K562 (cell line): ENCODE measurements at regions not wholly inside any gene's neighbourhood (a gene's known extent, or its start where the extent isn't known, plus 50 kb on each side); places are given as distances from the start of the nearest gene placed in this dataset.

Experiments
- ARNT ChIP-seq, 2 experiments: fragments of 450-650 bp; IDR thresholded peaks; 2 replicates each; pipeline ENCODE4 v1.6.1; 2016; ENCODE audit warnings: mild to moderate bottlenecking in 1 of 2
- DIDO1 ChIP-seq: fragments of 450-650 bp; IDR thresholded peaks from 2 replicates; pipeline ENCODE4 v1.6.1; 2016; ENCODE audit warnings: low read depth, missing biosample characterization, missing genetic modification characterization
- ETV6 ChIP-seq, 3 experiments: fragments of 150-350 bp in 1 of 3; sonication (generic) in 1 of 3; formaldehyde crosslinking in 1 of 3; IDR thresholded peaks; 2 replicates each; pipeline versions ENCODE4 v1.6.1 to v1.8.0; 2014 to 2022; ENCODE audit warnings: borderline replicate concordance in 2 of 3, low read depth in 2 of 3, antibody characterized with exemption in 1 of 3, low read length in 1 of 3, mild to moderate bottlenecking in 1 of 3, missing genetic modification reagents in 1 of 3
- FOXM1 ChIP-seq, 2 experiments: fragments of 450-650 bp in 1 of 2; sonication (generic) in 1 of 2; formaldehyde crosslinking in 1 of 2; IDR thresholded peaks; 2 replicates each; pipeline versions ENCODE4 v1.6.1 to v1.9.0; 2017 to 2022; ENCODE audit warnings: low read depth in 2 of 2, mild to moderate bottlenecking in 2 of 2, missing genetic modification reagents in 1 of 2, moderate library complexity in 1 of 2
- JUNB ChIP-seq: fragments of 450-650 bp; formaldehyde crosslinking; conservative IDR thresholded peaks from 2 replicates; pipeline ENCODE4 v1.4.0; 2020; ENCODE audit warnings: mild to moderate bottlenecking
- JUND ChIP-seq, 2 experiments: IDR thresholded peaks; 2 replicates in 1 of 2; 3 replicates in 1 of 2; pipeline ENCODE4 v1.6.1; 2011; ENCODE audit warnings: borderline replicate concordance in 2 of 2, low read depth in 2 of 2, low read length in 2 of 2, improper control_type of control experiment in 1 of 2, missing biosample characterization in 1 of 2, missing genetic modification characterization in 1 of 2, missing genetic modification reagents in 1 of 2
- KLF1 ChIP-seq: fragments of 450-650 bp; IDR thresholded peaks from 2 replicates; pipeline ENCODE4 v1.6.1; 2016; ENCODE audit warnings: missing genetic modification characterization, missing compliant biosample characterization
- MAFG ChIP-seq: fragments of 450-650 bp; conservative IDR thresholded peaks from 2 replicates; pipeline ENCODE4 v1.6.1; 2016; ENCODE audit warnings: missing genetic modification characterization, missing compliant biosample characterization
- MTF1 ChIP-seq: fragments of 250-450 bp; sonication (Bioruptor Pico); IDR thresholded peaks from 2 replicates; pipeline ENCODE4 v1.9.0; 2021; ENCODE audit warnings: moderate library complexity, mild to moderate bottlenecking, inconsistent platforms, borderline replicate concordance
- OTX1 ChIP-seq: fragments of 450-650 bp; formaldehyde crosslinking; IDR thresholded peaks from 2 replicates; pipeline ENCODE4 v1.4.0; 2022; ENCODE audit warnings: mild to moderate bottlenecking
- PHB2 ChIP-seq: fragments of 450-650 bp; IDR thresholded peaks from 2 replicates; pipeline ENCODE4 v1.6.1; 2017; ENCODE audit warnings: low read depth
- SMC3 ChIP-seq: conservative IDR thresholded peaks from 2 replicates; pipeline ENCODE4 v1.6.1; 2011; ENCODE audit warnings: low read depth, low read length, improper control_type of control experiment; ENCODE audit not compliant: insufficient read depth
- ZNF184 ChIP-seq: sonication (generic); formaldehyde crosslinking; IDR thresholded peaks from 2 replicates; pipeline ENCODE4 v1.5.0; 2020; ENCODE audit warnings: missing genetic modification reagents
- ZNF707 ChIP-seq: fragments of 250-450 bp; sonication (Bioruptor Pico); conservative IDR thresholded peaks from 2 replicates; pipeline ENCODE4 v1.8.0; 2022; ENCODE audit warnings: inconsistent platforms, mild to moderate bottlenecking, moderate library complexity
- TF ChIP-seq, protein P1 (sequence below): fragments of 250-450 bp; sonication (Bioruptor Pico); IDR thresholded peaks from 2 replicates; pipeline ENCODE4 v1.4.0; 2020; ENCODE audit warnings: mild to moderate bottlenecking, moderate library complexity
- TF ChIP-seq, protein P2 (sequence below): fragments of 250-450 bp; sonication (Bioruptor Pico); IDR thresholded peaks from 2 replicates; pipeline ENCODE4 v1.5.0; 2021; ENCODE audit warnings: mild to moderate bottlenecking, moderate library complexity
- TF ChIP-seq, protein P3 (sequence below), 2 experiments: fragments of 450-650 bp; IDR thresholded peaks; 2 replicates each; pipeline ENCODE4 v1.6.1; 2018; ENCODE audit warnings: mild to moderate bottlenecking in 2 of 2, low read depth in 1 of 2; ENCODE audit not compliant: partially characterized antibody in 2 of 2

DNA sequence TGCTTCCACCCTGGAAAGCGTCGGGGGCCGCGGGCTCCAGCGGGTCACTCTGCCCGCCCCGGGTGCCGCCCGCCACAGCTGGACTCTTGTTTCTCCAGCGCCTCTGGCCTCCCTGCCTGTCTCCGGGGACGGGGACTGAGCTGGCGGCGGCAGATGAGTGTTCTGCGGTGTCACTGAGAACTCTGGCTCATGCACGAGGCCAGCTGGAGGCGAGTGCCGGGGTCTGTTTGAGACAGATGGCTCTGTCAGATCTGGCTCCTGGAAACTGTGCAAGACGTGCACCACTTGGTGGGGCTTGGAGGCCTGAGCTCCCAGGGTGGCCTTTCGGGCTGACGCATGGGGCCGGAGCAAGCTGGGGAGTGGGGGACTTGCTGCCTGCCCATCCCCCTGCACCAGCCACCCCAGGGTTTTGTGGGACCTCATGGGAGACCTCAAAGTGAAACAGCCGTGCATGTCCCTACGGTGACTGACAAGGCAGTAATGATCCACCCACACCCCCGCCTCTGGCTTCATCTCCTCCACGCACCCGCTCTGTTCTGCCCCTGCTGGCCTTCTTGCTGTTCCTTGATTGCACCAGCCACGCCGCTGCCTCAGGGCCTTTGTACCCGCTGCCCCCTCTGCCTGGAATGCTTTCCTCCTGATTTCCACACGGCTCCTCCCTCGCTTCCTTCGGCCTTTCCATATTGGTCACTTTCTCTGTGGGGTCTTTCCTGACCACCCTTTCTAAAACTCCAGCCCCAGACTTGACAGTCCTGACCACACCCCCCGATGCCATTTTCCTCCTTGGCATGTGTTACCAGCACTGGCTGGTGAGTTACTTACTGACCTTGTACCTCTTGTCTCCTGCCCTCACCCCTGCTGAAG, 174.9 kb upstream of the CIBAR2 start (continued):
- TF ChIP-seq ETV6 (IDR thresholded peaks at IDR 0.05; ENCODE audit: borderline replicate concordance in 1 of 2, low read depth in 2 of 2, low read length in 1 of 2) (no peak), ETV6 (CRISPR knock-in tag; IDR thresholded peaks at IDR 0.05; ENCODE audit: borderline replicate concordance) (no peak), ARNT (IDR thresholded peaks at IDR 0.05) (no peak), MAFG (tag) (no peak), JUND (IDR thresholded peaks at IDR 0.05; ENCODE audit: borderline replicate concordance, low read depth, low read length) (no peak), JUND (tag; IDR thresholded peaks at IDR 0.05; ENCODE audit: borderline replicate concordance, low read depth, low read length) (no peak), KLF1 (tag) (no peak), OTX1 (no peak), JUNB (no peak), SMC3 (no peak), DIDO1 (no peak), PHB2 (no peak), ZNF184 (CRISPR knock-in tag) (no peak), MTF1 (CRISPR knock-in tag) (no peak), FOXM1 (IDR thresholded peaks at IDR 0.05; ENCODE audit: low read depth) (no peak), FOXM1 (CRISPR knock-in tag; IDR thresholded peaks at IDR 0.05; ENCODE audit: low read depth) (no peak), ZNF707 (CRISPR knock-in tag) (no peak)
- TF ChIP-seq, protein P1, sequence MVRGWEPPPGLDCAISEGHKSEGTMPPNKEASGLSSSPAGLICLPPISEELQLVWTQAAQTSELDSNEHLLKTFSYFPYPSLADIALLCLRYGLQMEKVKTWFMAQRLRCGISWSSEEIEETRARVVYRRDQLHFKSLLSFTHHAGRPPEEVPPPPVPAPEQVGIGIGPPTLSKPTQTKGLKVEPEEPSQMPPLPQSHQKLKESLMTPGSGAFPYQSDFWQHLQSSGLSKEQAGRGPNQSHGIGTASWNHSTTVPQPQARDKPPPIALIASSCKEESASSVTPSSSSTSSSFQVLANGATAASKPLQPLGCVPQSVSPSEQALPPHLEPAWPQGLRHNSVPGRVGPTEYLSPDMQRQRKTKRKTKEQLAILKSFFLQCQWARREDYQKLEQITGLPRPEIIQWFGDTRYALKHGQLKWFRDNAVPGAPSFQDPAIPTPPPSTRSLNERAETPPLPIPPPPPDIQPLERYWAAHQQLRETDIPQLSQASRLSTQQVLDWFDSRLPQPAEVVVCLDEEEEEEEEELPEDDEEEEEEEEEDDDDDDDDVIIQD (CRISPR knock-in tag), result no peak
- TF ChIP-seq, protein P2, sequence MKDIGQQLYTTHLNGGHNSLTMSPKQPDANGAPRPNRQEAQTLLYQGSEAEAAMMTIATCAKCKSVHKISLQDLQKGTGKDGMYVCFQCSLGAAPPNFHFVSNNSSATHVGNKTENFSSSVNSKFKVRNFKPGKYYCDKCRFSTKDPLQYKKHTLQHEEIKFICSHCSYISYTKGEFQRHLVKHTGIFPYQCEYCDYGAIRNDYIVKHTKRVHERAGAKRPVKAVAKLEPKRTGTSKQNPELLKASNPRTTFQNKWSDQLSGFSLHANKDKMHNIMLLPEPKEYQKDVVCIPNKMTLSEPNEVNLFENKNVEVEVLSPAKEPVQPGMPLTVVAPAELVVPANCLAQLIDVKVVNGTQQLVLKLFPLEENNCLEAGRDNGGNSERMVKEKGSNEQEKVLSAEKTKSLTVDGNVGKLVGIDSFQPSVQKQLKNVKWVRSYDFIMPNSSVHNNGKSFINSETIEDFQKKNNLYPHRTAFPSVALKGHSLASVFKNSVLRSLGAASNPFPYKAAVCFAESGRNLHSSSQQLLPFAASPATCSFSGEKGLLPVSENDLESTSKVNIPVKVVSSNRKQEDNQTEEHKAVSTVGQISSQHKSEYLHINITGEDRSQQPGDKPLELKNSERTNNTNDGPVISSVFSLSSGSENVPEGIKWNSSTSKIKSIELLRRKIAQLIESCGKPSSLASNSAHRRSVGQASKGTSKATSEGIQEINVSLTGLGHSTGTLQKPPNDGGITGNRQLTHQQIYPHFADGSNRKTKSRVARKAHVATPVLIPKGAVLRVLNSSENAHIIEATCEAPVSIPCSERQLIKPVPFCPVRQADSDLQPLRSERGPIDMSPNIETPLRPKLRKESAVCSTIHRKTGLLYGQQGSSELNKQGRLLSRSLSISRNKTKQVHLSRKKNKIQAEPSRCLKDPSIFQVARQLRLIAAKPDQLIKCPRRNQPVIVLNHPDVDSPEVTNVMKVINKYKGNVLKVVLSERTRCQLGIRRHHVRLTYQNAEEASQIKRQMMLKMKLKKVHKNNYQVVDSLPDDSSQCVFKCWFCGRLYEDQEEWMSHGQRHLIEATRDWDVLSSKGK (CRISPR knock-in tag), result no peak
- TF ChIP-seq, protein P3, sequence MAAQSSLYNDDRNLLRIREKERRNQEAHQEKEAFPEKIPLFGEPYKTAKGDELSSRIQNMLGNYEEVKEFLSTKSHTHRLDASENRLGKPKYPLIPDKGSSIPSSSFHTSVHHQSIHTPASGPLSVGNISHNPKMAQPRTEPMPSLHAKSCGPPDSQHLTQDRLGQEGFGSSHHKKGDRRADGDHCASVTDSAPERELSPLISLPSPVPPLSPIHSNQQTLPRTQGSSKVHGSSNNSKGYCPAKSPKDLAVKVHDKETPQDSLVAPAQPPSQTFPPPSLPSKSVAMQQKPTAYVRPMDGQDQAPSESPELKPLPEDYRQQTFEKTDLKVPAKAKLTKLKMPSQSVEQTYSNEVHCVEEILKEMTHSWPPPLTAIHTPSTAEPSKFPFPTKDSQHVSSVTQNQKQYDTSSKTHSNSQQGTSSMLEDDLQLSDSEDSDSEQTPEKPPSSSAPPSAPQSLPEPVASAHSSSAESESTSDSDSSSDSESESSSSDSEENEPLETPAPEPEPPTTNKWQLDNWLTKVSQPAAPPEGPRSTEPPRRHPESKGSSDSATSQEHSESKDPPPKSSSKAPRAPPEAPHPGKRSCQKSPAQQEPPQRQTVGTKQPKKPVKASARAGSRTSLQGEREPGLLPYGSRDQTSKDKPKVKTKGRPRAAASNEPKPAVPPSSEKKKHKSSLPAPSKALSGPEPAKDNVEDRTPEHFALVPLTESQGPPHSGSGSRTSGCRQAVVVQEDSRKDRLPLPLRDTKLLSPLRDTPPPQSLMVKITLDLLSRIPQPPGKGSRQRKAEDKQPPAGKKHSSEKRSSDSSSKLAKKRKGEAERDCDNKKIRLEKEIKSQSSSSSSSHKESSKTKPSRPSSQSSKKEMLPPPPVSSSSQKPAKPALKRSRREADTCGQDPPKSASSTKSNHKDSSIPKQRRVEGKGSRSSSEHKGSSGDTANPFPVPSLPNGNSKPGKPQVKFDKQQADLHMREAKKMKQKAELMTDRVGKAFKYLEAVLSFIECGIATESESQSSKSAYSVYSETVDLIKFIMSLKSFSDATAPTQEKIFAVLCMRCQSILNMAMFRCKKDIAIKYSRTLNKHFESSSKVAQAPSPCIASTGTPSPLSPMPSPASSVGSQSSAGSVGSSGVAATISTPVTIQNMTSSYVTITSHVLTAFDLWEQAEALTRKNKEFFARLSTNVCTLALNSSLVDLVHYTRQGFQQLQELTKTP (IDR thresholded peaks at IDR 0.05; ENCODE audit: low read depth in 1 of 2, partially characterized antibody in 2 of 2), result no peak
